SH-SY5Y (cell line): ENCODE measurements at regions not wholly inside any gene's neighbourhood (a gene's known extent, or its start where the extent isn't known, plus 50 kb on each side); places are given as distances from the start of the nearest gene placed in this dataset.

Experiments used
- GATA2 ChIP-seq: IDR thresholded peaks from 2 replicates; pipeline ENCODE4 v1.6.1; 2011; ENCODE audit warnings: mild to moderate bottlenecking, low read depth, low read length
- GATA3 ChIP-seq: IDR thresholded peaks from 2 replicates; pipeline ENCODE4 v1.6.1; 2011; ENCODE audit warnings: low read depth, mild to moderate bottlenecking, low read length, moderate library complexity

DNA sequence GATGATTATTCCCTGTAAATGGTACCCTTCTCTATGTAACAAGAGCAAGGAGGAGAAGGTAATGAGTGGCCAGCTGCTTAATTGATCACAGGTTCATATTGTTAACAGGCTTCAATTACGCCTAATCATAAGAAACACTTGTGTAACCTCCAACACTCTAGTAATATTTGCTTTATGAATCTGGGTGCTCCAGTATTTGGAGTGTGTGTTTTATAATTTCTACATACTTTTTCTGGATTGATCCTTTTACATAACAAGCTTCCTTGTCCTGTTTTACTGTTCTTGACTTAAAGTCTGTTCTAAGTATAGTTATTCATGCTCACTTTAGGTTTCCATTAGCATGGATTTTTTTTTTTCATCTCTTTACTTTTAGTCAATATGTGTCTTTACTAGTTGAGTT is 984.2 kb downstream of the AMY1C start:
- TF ChIP-seq GATA3 (no peak), GATA2 (no peak)

DNA sequence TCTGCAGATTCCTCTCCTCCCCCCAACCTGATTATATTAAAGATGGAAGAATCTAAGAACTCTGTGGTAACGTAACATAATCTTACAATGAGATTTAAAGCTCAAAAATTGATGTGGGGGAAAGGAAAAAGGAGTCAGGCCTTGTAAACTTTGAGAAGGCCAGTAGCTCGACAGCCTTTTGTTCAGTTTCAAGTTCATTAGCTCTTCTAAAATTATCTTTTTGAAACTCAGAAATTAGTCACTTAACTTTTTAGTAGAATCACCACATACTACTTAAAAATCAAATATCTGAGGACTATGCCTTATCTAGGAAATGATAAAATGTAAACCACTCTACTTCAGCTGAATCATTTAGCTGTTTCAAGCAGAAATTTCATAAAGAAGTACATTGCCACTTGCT is 996.2 kb downstream of the AMY1C start:
- TF ChIP-seq GATA2 (no peak), GATA3 (no peak)

DNA sequence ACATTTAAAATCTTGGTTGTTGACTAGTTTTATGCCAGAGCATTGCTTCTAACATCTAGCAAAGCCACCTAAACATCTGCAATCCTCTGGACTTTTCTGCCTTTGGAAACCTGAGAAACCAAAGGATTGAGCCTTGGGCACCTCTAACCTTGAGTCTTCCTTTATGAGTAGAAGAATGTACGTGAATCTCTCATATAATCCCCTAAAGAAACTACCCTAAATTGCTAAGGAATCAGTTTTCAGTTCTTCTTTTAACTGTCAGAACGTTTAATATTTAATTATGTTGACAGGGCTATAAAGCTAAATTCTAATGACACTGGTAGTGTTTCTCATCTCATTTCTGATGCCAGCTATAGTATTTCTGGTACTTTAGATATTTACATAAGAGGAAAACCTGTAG is 997.3 kb downstream of the AMY1C start:
- no peak for TF ChIP-seq GATA2
- TF ChIP-seq GATA3: no peak

DNA sequence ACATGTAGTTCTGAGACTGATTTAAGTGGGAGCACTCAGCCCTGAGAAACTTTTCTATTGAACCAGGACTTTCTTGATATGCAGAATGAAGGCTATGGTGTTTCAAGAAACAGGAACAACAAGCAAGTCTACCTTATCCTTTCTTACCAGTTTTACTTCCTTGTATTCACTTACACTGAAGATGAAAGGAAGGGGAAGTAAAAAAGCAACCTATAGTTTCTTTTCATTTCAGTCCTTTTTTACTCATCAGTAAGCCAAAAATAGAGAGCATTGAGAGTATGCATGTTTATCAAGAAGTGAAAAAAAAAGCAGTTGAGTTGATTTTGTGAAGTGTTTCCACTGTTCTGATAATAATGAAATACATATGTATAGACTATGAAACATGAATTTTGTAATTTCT is 1010.3 kb downstream of the AMY1C start:
- no peak for TF ChIP-seq GATA3
- TF ChIP-seq GATA2: no peak

DNA sequence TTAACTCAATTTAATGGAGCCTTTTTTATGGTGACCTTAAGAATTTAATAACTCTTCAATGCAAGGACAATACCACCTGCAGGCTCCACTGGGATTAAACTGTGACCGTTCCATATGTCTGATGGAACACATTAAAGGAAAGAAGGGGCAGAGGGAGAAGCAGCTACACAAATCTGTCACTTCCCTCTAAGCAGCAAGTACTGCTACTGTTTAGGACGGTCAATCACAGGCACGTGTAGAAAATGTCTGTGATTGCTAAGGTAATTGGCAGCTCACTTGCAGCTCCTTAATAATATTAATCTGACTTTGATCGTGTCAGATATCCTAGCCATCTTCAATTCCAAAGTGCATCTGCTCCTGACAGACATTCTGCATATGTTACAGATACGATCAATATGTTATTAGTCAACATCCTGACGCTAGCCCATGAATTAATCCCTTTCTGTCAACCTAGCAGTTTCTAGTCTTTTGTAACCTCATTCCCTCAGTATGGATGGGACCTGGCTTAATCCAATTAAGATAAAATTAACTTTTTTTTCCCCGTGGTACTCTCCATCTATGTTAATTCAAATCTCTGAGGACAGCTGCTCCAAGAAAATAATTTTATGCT is 1012.4 kb downstream of the AMY1C start:
- peak; percentile 30; the same call in 1 of the 2 replicates for TF ChIP-seq GATA3
- TF ChIP-seq GATA2: peak; percentile 37; the same call in 1 of the 2 replicates

DNA sequence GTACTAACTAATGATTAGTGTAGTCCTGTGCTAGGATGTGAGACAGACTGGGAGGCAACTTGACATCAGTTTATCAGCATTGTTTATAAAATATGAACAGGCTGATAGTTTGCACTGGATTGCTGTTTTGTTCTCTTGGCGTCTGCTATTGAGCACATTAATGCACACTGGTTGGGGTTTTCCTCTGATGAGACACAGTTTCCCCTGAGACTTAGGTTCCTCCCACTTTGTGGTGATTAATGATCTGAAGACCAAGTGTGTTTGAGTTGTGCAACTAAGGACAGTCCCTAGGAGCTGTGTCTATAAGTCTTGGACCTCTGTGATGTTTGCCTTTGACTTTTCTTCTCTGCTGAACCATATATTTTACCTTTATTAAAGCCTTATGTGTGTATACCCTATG is 1015.4 kb downstream of the AMY1C start:
- no peak for TF ChIP-seq GATA3
- no peak for TF ChIP-seq GATA2

DNA sequence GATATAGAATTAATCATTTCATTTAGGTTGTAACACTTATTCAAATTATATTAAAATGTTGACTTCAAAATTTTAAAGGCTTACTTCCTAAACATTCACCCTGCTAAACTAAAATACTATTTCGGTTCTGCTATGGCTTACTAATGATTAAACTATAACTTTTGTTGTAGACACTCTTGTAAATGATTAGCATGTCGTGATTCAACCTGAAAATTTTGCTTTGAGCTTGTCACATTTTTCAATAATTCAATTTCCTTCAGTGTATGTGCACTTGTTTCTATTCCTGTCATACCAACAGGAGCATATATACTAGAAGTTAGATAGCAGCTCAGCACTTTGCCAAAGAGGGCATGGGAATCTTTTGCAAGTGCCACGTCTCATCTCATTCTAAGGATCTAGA is 1018.8 kb downstream of the AMY1C start:
- TF ChIP-seq GATA3 (no peak), GATA2 (no peak)

DNA sequence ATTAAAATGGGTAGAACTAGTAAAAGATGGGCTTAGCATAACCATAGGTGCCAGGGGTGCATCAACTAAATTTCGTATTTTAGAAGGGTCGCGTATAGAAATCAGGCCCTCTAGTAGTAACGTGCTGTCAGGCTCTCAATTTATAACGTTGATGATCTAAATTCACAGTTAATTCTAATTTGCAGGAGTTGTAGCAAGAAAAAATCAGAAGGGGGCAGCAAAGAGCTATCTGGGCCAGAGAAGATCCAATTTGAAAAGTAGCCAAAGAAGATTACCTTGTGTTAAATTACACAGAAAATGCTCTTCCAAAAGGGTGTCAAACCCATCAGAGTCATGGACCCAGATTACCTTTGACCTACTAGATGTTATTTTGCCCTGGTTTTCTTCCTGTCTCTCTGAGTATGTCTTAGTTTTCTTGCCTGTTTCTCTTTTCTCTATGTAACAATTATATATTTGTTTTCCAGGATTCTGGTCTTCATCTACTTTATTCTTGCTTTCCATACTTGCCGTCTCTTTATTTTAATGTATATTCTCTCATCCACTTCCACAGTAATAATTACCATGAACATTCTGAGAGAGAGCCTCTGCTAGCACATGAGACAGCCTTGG is 1030.9 kb downstream of the AMY1C start:
- no peak for TF ChIP-seq GATA3
- TF ChIP-seq GATA2: no peak

DNA sequence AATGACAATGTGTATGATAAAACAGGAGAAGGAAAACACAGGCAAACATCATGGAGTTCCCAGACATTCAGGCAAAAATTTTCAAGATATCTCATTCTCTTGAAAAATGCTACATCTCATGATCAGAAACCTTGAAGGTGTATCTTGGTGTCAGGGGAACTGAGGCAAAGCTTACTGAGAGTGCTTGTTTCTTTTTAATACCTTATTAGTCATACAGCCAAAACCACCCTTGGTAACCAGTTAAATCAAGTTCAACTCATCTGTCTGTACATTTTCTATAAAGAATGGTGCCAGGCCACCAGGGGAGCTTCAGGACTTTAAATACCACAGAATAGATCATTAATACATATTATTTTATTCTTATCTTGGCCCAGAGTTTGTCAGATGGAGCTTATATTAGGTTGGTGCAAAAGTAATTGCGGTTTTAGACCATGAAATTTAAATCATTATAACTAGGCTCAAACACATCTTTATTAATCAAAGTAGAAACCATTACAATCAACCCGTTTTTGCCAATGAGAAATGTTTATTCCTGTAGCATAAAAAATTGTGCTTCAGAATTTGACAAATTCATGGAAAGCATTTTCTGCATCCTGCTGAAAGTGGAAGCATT is 1036.0 kb downstream of the AMY1C start:
- TF ChIP-seq GATA2 (no peak), GATA3 (no peak)

DNA sequence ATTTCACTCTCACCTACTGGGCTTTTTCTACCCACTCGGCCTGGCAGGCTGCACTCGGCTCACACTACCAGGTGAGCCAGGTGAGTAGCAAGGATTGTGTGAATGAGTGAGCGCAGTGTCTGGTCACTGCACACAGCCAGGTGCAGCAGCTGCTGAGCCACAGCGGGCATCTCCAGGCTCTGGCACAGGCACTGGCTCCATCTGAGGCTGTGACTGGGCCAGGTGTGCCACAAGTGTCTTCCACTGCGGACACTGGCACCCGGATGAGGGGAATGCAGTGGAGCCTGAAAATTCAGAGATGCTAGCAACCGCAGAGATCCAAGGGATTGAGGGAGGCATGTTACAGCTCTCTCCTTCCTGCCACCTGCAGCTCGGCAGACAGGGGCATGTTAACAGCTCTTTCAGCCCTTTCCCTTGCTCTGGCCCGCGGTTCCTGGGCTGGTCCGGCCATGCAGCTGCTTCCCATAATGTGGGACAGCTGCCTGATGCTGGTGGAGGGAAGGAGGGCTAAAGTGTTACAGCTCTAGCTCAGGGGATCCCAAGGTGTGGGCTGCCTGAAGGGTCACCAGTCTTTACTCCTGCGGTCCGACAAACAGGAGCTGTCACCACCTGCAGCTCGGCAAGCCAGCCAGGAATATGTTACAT is 1038.3 kb downstream of the AMY1C start:
- TF ChIP-seq GATA2 (no peak), GATA3 (no peak)

DNA sequence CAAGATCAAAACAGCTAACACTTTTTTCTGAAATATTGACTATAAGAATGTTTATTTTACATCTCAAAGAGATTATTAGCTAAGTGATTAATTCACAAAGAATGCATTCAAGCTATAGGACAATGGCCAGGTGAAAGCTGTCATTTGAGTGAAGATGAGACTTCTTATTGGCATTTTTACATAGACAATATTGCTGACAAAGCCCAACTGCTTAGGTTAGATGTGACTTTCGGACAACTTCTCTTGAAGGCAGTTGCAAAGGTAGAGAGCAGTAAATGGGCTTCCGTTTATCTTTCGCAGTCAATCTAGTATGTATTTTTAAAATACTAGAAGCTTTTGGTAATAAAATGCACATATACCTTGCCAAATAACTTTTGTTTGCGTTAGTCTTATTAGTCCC is 1041.3 kb downstream of the AMY1C start:
- TF ChIP-seq GATA3: no peak
- TF ChIP-seq GATA2: no peak

DNA sequence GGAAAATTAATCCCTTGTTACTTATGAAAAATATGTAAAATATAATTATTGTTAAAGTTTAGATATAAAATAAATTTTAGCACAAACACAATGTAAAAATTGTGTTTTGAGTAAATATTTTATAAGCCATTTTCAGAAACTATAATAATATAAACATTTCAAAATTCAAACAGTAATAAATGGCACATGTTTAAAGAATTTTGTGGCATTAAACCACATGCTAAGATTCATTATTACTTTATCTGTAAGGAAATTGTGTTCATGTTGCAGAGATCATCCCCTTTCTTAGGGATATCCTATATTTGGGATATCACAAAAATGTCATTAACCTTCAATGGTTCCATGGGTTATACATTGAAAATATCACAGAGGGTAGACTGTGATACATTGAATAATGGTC is 1044.3 kb downstream of the AMY1C start:
- TF ChIP-seq GATA3 (no peak), GATA2 (no peak)

DNA sequence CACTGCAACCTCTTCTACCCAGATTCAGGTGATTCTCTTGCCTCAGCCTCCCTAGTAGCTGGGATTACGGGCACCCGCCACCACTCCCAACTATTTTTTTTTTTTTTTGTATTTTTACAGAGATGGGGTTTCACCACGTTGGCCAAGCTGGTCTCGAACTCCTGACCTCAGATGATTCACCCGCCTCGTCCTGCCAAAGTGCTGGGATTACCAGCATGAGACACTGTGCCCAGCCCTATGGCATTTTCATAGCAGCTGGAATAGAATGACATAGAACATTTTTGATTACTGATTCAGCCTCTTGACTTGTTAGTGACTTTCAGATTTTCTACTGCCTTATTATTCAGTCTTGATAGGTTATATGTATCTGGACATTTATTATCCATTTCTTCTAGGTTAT is 1046.2 kb downstream of the AMY1C start:
- TF ChIP-seq GATA3: no peak
- TF ChIP-seq GATA2: no peak

DNA sequence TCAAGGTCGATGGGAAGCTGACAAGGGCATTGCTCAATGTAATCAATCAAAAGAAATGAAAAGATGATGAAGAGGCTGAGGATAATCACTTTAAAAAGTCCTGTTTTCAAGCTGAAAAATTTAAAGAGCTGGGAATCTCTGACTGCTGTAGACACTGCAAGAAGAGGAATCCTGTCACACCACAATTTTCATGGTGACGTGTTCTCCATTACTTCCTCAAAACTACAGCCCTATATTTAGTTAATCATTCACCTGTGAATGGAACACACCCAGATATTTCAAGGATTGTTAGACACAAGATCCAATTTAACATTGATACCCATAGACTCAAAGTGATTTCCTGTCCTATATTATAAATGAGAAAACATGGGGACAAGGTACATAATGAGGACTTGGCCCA is 1048.3 kb downstream of the AMY1C start:
- TF ChIP-seq GATA3 (no peak), GATA2 (no peak)

DNA sequence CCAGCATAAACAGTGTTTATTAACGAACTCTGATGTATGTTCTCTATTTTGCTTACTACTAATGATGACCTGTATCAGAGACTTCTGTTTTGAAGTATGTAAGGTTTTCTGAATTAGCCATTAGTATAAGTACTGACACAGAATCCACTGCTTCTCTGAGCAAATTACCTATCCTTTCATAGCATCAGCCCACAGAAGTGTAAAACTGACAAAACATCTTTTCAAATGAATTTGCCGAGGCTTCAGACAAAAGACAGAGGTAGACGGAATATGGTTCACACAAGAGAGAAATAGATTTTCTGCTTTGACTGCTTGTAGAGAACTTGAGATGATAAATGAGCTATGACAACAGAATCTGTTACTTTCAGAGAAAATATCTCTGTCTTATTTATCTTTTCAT is 1051.6 kb downstream of the AMY1C start:
- TF ChIP-seq GATA3 (no peak), GATA2 (no peak)

DNA sequence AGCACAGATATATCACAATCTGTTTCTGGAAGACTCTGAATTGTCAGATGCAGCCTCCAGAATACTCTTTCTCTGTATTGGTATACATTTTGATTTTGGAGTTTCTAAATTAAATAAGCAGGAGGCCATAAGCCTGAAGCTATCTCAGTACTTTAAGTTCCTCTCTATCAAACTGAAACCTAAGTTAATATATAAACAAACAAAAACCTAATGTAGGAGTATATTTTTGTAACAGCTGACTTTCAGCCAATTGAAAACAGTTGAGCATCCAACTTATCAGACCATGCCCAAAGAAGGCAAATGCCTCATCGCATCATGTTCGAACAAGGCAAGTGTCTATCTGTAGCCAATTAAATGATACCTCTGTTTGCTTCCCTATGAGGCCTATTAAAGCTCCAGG is 1054.4 kb downstream of the AMY1C start:
- TF ChIP-seq GATA2 (no peak), GATA3 (no peak)
